ENCODE measurements at regions not wholly inside any gene's neighbourhood (a gene's known extent, or its start where the extent isn't known, plus 50 kb on each side); places are given as distances from the start of the nearest gene placed in this dataset.

- no CpG with 5 or more reads among the region's 11 CpGs for WGBS, 2 donors (ENCODE audit: extremely low coverage in 2 of 2, insufficient read length in 2 of 2, insufficient replicate concordance in 1 of 2)
- no peak overlapping the region for H2BK120ac ChIP-seq (ENCODE audit: low read depth, low read length)
- H3K79me1 ChIP-seq (ENCODE audit: low read depth, low read length), result no peaks in the 10 kb centered on the region
- no peak overlapping the region for H3K9ac ChIP-seq (ENCODE audit: low read depth, low read length, poor library complexity)
- H3K9me3 ChIP-seq (replicated peaks in 1 of 2; ENCODE audit: control insufficient read depth in 2 of 2, insufficient read depth in 1 of 2, low read depth in 1 of 2, low read length in 2 of 2), result peaks cover 0 to 2% of the 10 kb centered on the region in 2 donors
- H2AFZ ChIP-seq (ENCODE audit: low read length), result no peak overlapping the region
- no peaks in the 10 kb centered on the region for H3K27me3 ChIP-seq (ENCODE audit: control insufficient read depth in 3 of 3, insufficient read depth in 3 of 3, low read depth in 1 of 3, low read length in 3 of 3)
- H3K4ac ChIP-seq (ENCODE audit: low read length), result no peak overlapping the region
- no peak overlapping the region for H3K27ac ChIP-seq (replicated peaks; ENCODE audit: low read length)
- H3K36me3 ChIP-seq (replicated peaks in 1 of 2; ENCODE audit: control insufficient read depth in 2 of 2, insufficient read depth in 2 of 2, low read length in 2 of 2), result no peaks in the 10 kb centered on the region
- peak overlapping the region; percentile 17 for H3K18ac ChIP-seq (ENCODE audit: low read length)
- H2BK12ac ChIP-seq (ENCODE audit: low read length), result no peak overlapping the region
- H3K4me3 ChIP-seq (ENCODE audit: low read length in 2 of 2), result peak overlapping the region in 1 of 2 donors; percentile 24
- H2BK15ac ChIP-seq (ENCODE audit: low read length), result no peak overlapping the region
- peak overlapping the region; percentile 17 for H2AK5ac ChIP-seq (ENCODE audit: low read depth, low read length)
- H3K23ac ChIP-seq (ENCODE audit: low read depth, low read length, poor library complexity), result no peak overlapping the region
- H2BK5ac ChIP-seq (ENCODE audit: low read length), result no peak overlapping the region
- no peak overlapping the region for H3K4me2 ChIP-seq (ENCODE audit: insufficient read depth, low read length, poor library complexity, severe bottlenecking)
- H3K4me1 ChIP-seq (ENCODE audit: control insufficient read depth in 2 of 2, insufficient read depth in 1 of 2, low read depth in 1 of 2, low read length in 2 of 2), result no peaks in the 10 kb centered on the region
- H4K8ac ChIP-seq (ENCODE audit: low read depth, low read length), result no peak overlapping the region
- no peak overlapping the region for H3K14ac ChIP-seq (ENCODE audit: low read length)
- H4K91ac ChIP-seq (ENCODE audit: low read depth, low read length, poor library complexity), result no peak overlapping the region
- no peak for DNase-seq (ENCODE audit: low spot score)
These were observed 1039.2 kb downstream of the TBC1D22A start for GRCh38 chr22:47801541-47802245.

GRCh38 chr22:47798229-47798628, 1035.8 kb downstream of the TBC1D22A start:
- Histone ChIP-seq H3K9me3 (replicated peaks in 1 of 2; ENCODE audit: control insufficient read depth in 2 of 2, insufficient read depth in 1 of 2, low read depth in 1 of 2, low read length in 2 of 2) (no peaks in the 10 kb centered on the region), H3K79me1 (ENCODE audit: low read depth, low read length) (no peaks in the 10 kb centered on the region), H4K8ac (ENCODE audit: low read depth, low read length) (no peak overlapping the region), H3K4me2 (ENCODE audit: insufficient read depth, low read length, poor library complexity, severe bottlenecking) (no peak overlapping the region), H2BK15ac (ENCODE audit: low read length) (no peak overlapping the region), H2AFZ (ENCODE audit: low read length) (no peak overlapping the region), H3K18ac (ENCODE audit: low read length) (no peak overlapping the region), H3K14ac (ENCODE audit: low read length) (no peak overlapping the region), H3K4me1 (ENCODE audit: control insufficient read depth in 2 of 2, insufficient read depth in 1 of 2, low read depth in 1 of 2, low read length in 2 of 2) (no peaks in the 10 kb centered on the region), H2BK5ac (ENCODE audit: low read length) (no peak overlapping the region), H2BK120ac (ENCODE audit: low read depth, low read length) (no peak overlapping the region), H3K36me3 (replicated peaks in 1 of 2; ENCODE audit: control insufficient read depth in 2 of 2, insufficient read depth in 2 of 2, low read length in 2 of 2) (no peaks in the 10 kb centered on the region), H2BK12ac (ENCODE audit: low read length) (no peak overlapping the region), H3K27ac (replicated peaks; ENCODE audit: low read length) (no peak overlapping the region), H3K9ac (ENCODE audit: low read depth, low read length, poor library complexity) (no peak overlapping the region), H3K4me3 (ENCODE audit: low read length in 2 of 2) (no peak overlapping the region), H3K4ac (ENCODE audit: low read length) (no peak overlapping the region), H3K23ac (ENCODE audit: low read depth, low read length, poor library complexity) (no peak overlapping the region), H2AK5ac (ENCODE audit: low read depth, low read length) (no peak overlapping the region), H3K27me3 (ENCODE audit: control insufficient read depth in 3 of 3, insufficient read depth in 3 of 3, low read depth in 1 of 3, low read length in 3 of 3) (no peaks in the 10 kb centered on the region), H4K91ac (ENCODE audit: low read depth, low read length, poor library complexity) (no peak overlapping the region)
- DNase-seq (ENCODE audit: low spot score), result no peak
- no CpG with 5 or more reads among the region's 4 CpGs for WGBS, 2 donors (ENCODE audit: extremely low coverage in 2 of 2, insufficient read length in 2 of 2, insufficient replicate concordance in 1 of 2)

- no peak overlapping the region for H4K91ac ChIP-seq (ENCODE audit: low read depth, low read length, poor library complexity)
- no peak overlapping the region for H3K14ac ChIP-seq (ENCODE audit: low read length)
- H2AFZ ChIP-seq (ENCODE audit: low read length), result no peak overlapping the region
- H3K27ac ChIP-seq (replicated peaks; ENCODE audit: low read length), result no peak overlapping the region
- no peaks in the 10 kb centered on the region for H3K36me3 ChIP-seq (replicated peaks in 1 of 2; ENCODE audit: control insufficient read depth in 2 of 2, insufficient read depth in 2 of 2, low read length in 2 of 2)
- H3K79me1 ChIP-seq (ENCODE audit: low read depth, low read length), result no peaks in the 10 kb centered on the region
- no peaks in the 10 kb centered on the region for H3K9me3 ChIP-seq (replicated peaks in 1 of 2; ENCODE audit: control insufficient read depth in 2 of 2, insufficient read depth in 1 of 2, low read depth in 1 of 2, low read length in 2 of 2)
- no peaks in the 10 kb centered on the region for H3K4me1 ChIP-seq (ENCODE audit: control insufficient read depth in 2 of 2, insufficient read depth in 1 of 2, low read depth in 1 of 2, low read length in 2 of 2)
- H2BK12ac ChIP-seq (ENCODE audit: low read length), result no peak overlapping the region
- H3K4me3 ChIP-seq (ENCODE audit: low read length in 2 of 2), result no peak overlapping the region
- H2AK5ac ChIP-seq (ENCODE audit: low read depth, low read length), result no peak overlapping the region
- no peaks in the 10 kb centered on the region for H3K27me3 ChIP-seq (ENCODE audit: control insufficient read depth in 3 of 3, insufficient read depth in 3 of 3, low read depth in 1 of 3, low read length in 3 of 3)
- H4K8ac ChIP-seq (ENCODE audit: low read depth, low read length), result no peak overlapping the region
- no peak overlapping the region for H2BK5ac ChIP-seq (ENCODE audit: low read length)
- no peak overlapping the region for H3K4me2 ChIP-seq (ENCODE audit: insufficient read depth, low read length, poor library complexity, severe bottlenecking)
- no peak overlapping the region for H2BK15ac ChIP-seq (ENCODE audit: low read length)
- no CpG with 5 or more reads among the region's 6 CpGs for WGBS, 2 donors (ENCODE audit: extremely low coverage in 2 of 2, insufficient read length in 2 of 2, insufficient replicate concordance in 1 of 2)
- H2BK120ac ChIP-seq (ENCODE audit: low read depth, low read length), result no peak overlapping the region
- no peak for DNase-seq (ENCODE audit: low spot score)
- H3K23ac ChIP-seq (ENCODE audit: low read depth, low read length, poor library complexity), result no peak overlapping the region
- H3K4ac ChIP-seq (ENCODE audit: low read length), result no peak overlapping the region
- H3K18ac ChIP-seq (ENCODE audit: low read length), result no peak overlapping the region
- H3K9ac ChIP-seq (ENCODE audit: low read depth, low read length, poor library complexity), result no peak overlapping the region
These were observed 1035.0 kb downstream of the TBC1D22A start for GRCh38 chr22:47797342-47797945.

- Histone ChIP-seq H3K4me3 (ENCODE audit: low read length in 2 of 2) (no peak overlapping the region), H2BK12ac (ENCODE audit: low read length) (no peak overlapping the region), H2BK5ac (ENCODE audit: low read length) (no peak overlapping the region), H3K4ac (ENCODE audit: low read length) (no peak overlapping the region), H3K79me1 (ENCODE audit: low read depth, low read length) (no peaks in the 10 kb centered on the region), H2AK5ac (ENCODE audit: low read depth, low read length) (no peak overlapping the region), H3K4me1 (ENCODE audit: control insufficient read depth in 2 of 2, insufficient read depth in 1 of 2, low read depth in 1 of 2, low read length in 2 of 2) (no peaks in the 10 kb centered on the region), H3K14ac (ENCODE audit: low read length) (no peak overlapping the region), H2AFZ (ENCODE audit: low read length) (no peak overlapping the region), H3K18ac (ENCODE audit: low read length) (peak overlapping the region; percentile 48), H4K8ac (ENCODE audit: low read depth, low read length) (no peak overlapping the region), H3K9ac (ENCODE audit: low read depth, low read length, poor library complexity) (no peak overlapping the region), H2BK15ac (ENCODE audit: low read length) (no peak overlapping the region), H2BK120ac (ENCODE audit: low read depth, low read length) (no peak overlapping the region), H3K9me3 (replicated peaks in 1 of 2; ENCODE audit: control insufficient read depth in 2 of 2, insufficient read depth in 1 of 2, low read depth in 1 of 2, low read length in 2 of 2) (no peaks in the 10 kb centered on the region), H3K4me2 (ENCODE audit: insufficient read depth, low read length, poor library complexity, severe bottlenecking) (no peak overlapping the region), H3K36me3 (replicated peaks in 1 of 2; ENCODE audit: control insufficient read depth in 2 of 2, insufficient read depth in 2 of 2, low read length in 2 of 2) (no peaks in the 10 kb centered on the region), H3K27ac (replicated peaks; ENCODE audit: low read length) (no peak overlapping the region), H3K23ac (ENCODE audit: low read depth, low read length, poor library complexity) (no peak overlapping the region), H4K91ac (ENCODE audit: low read depth, low read length, poor library complexity) (no peak overlapping the region), H3K27me3 (ENCODE audit: control insufficient read depth in 3 of 3, insufficient read depth in 3 of 3, low read depth in 1 of 3, low read length in 3 of 3) (no peaks in the 10 kb centered on the region)
- DNase-seq (ENCODE audit: low spot score), result no peak
- WGBS, 2 donors (ENCODE audit: extremely low coverage in 2 of 2, insufficient read length in 2 of 2, insufficient replicate concordance in 1 of 2), result no CpG with 5 or more reads among the region's 11 CpGs
These were observed 1033.9 kb downstream of the TBC1D22A start for GRCh38 chr22:47796128-47796908.
